H9 (cell line): ENCODE measurements at regions not wholly inside any gene's neighbourhood (a gene's known extent, or its start where the extent isn't known, plus 50 kb on each side); places are given as distances from the start of the nearest gene placed in this dataset.

ENCODE experiments used
- DNase-seq: peaks from one replicate; pipeline ENCODE4 v3.0.0-alpha.2; 2017
- H2AFZ ChIP-seq: one replicate; pipeline ENCODE4 v1.6.1; 2013; ENCODE audit warnings: mild to moderate bottlenecking, low read length, control low read depth, moderate library complexity
- H2AK5ac ChIP-seq: 2 replicates; pipeline ENCODE4 v1.6.1; 2013; ENCODE audit warnings: low read length, control low read depth, mixed read lengths; ENCODE audit not compliant: insufficient read length
- H2BK120ac ChIP-seq: one replicate; pipeline ENCODE4 v1.6.1; 2013; ENCODE audit warnings: low read depth, mild to moderate bottlenecking, low read length, control low read depth, inconsistent platforms; ENCODE audit not compliant: poor library complexity, severe bottlenecking
- H2BK12ac ChIP-seq: 2 replicates; pipeline ENCODE4 v1.6.1; 2013; ENCODE audit warnings: low read length, control low read depth, mixed read lengths, low read depth; ENCODE audit not compliant: insufficient read length
- H2BK15ac ChIP-seq: 2 replicates; pipeline ENCODE4 v1.6.1; 2013; ENCODE audit warnings: low read depth, low read length, control low read depth
- H2BK20ac ChIP-seq: one replicate; pipeline ENCODE4 v1.6.1; 2013; ENCODE audit warnings: low read depth, mild to moderate bottlenecking, low read length, control low read depth, inconsistent platforms; ENCODE audit not compliant: poor library complexity, severe bottlenecking
- H2BK5ac ChIP-seq: 2 replicates; pipeline ENCODE4 v1.6.1; 2013; ENCODE audit warnings: low read length, control low read depth, mixed read lengths; ENCODE audit not compliant: insufficient read length
- H3K14ac ChIP-seq: 2 replicates; pipeline ENCODE4 v1.6.1; 2013; ENCODE audit warnings: low read length, control low read depth; ENCODE audit not compliant: insufficient read depth
- H3K18ac ChIP-seq: 2 replicates; pipeline ENCODE4 v1.6.1; 2013; ENCODE audit warnings: low read depth, mild to moderate bottlenecking, mixed read lengths, low read length, control low read depth; ENCODE audit not compliant: insufficient read length
- H3K23ac ChIP-seq: 2 replicates; pipeline ENCODE4 v1.6.1; 2013; ENCODE audit warnings: low read length, control low read depth, mixed read lengths, low read depth; ENCODE audit not compliant: insufficient read length
- H3K23me2 ChIP-seq: 2 replicates; pipeline ENCODE4 v1.6.1; 2013; ENCODE audit warnings: low read depth, mild to moderate bottlenecking, mixed read lengths, low read length, control low read depth; ENCODE audit not compliant: insufficient read length, poor library complexity, severe bottlenecking
- H3K27ac ChIP-seq: 2 replicates; pipeline ENCODE4 v1.5.1; 2013; ENCODE audit warnings: low read length, control low read depth, mixed read lengths, low read depth; ENCODE audit not compliant: insufficient read length
- H3K27me3 ChIP-seq: 2 replicates; pipeline ENCODE4 v1.6.1; 2013; ENCODE audit warnings: low read length, control low read depth, inconsistent platforms; ENCODE audit not compliant: insufficient read depth
- H3K4ac ChIP-seq: 2 replicates; pipeline ENCODE4 v1.6.1; 2013; ENCODE audit warnings: low read depth, mild to moderate bottlenecking, control low read depth, inconsistent platforms, low read length, moderate library complexity
- H3K4me1 ChIP-seq: 2 replicates; pipeline ENCODE4 v1.6.1; 2013; ENCODE audit warnings: low read length, control low read depth, inconsistent platforms; ENCODE audit not compliant: insufficient read depth
- H3K4me2 ChIP-seq: 2 replicates; pipeline ENCODE4 v1.6.1; 2013; ENCODE audit warnings: low read length, control low read depth, mixed read lengths; ENCODE audit not compliant: insufficient read length, insufficient read depth
- H3K56ac ChIP-seq: 2 replicates; pipeline ENCODE4 v1.6.1; 2013; ENCODE audit warnings: low read depth, mild to moderate bottlenecking, mixed read lengths, low read length, control low read depth; ENCODE audit not compliant: insufficient read length
- H3K79me1 ChIP-seq: 2 replicates; pipeline ENCODE4 v1.6.1; 2013; ENCODE audit warnings: low read depth, mild to moderate bottlenecking, moderate library complexity, low read length, control low read depth, inconsistent platforms; ENCODE audit not compliant: insufficient read depth, poor library complexity, severe bottlenecking
- H3K79me2 ChIP-seq: 2 replicates; pipeline ENCODE4 v1.6.1; 2013; ENCODE audit warnings: low read length, control low read depth, inconsistent platforms; ENCODE audit not compliant: insufficient read depth
- H3K9ac ChIP-seq: 2 replicates; pipeline ENCODE4 v1.6.1; 2013; ENCODE audit warnings: low read length, control low read depth, mixed read lengths; ENCODE audit not compliant: insufficient read length; ENCODE audit errors: extremely low read depth
- H3K9me3 ChIP-seq: one replicate; pipeline ENCODE4 v1.6.1; 2013; ENCODE audit warnings: low read depth, low read length, inconsistent platforms; ENCODE audit not compliant: control insufficient read depth
- H3T11ph ChIP-seq: one replicate; pipeline ENCODE4 v1.6.1; 2013; ENCODE audit warnings: mild to moderate bottlenecking, low read length, control low read depth, inconsistent platforms
- H4K20me1 ChIP-seq: one replicate; pipeline ENCODE4 v1.6.1; 2013; ENCODE audit not compliant: control insufficient read depth, insufficient read length, insufficient read depth
- H4K5ac ChIP-seq: 2 replicates; pipeline ENCODE4 v1.6.1; 2013; ENCODE audit warnings: low read depth, mild to moderate bottlenecking, mixed read lengths, low read length, control low read depth; ENCODE audit not compliant: insufficient read length
- H4K8ac ChIP-seq: replicated peaks from 2 replicates; pipeline ENCODE4 v1.6.1; 2013; ENCODE audit warnings: low read length, control low read depth, mixed read lengths, low read depth; ENCODE audit not compliant: insufficient read length
- H4K91ac ChIP-seq: 2 replicates; pipeline ENCODE4 v1.6.1; 2013; ENCODE audit warnings: low read depth, mild to moderate bottlenecking, moderate library complexity, mixed read lengths, low read length, control low read depth; ENCODE audit not compliant: insufficient read length
- H3K27ac Mint-ChIP-seq, 3 experiments: 2 replicates in 2 of 3; 3 replicates in 1 of 3; pipeline ENCODE4 v1.8.0; 2020 to 2021; ENCODE audit warnings: mixed read lengths in 3 of 3, mild to moderate bottlenecking in 1 of 3, moderate library complexity in 1 of 3
- H3K27me3 Mint-ChIP-seq: 2 replicates; pipeline ENCODE4 v1.8.0; 2021; ENCODE audit warnings: low read depth, mild to moderate bottlenecking, moderate library complexity, mixed read lengths
- H3K36me3 Mint-ChIP-seq, 3 experiments: 2 replicates in 2 of 3; 3 replicates in 1 of 3; pipeline ENCODE4 v1.8.0; 2020 to 2021; ENCODE audit warnings: low read depth in 3 of 3, mixed read lengths in 3 of 3; ENCODE audit not compliant: insufficient read depth in 1 of 3
- H3K4me1 Mint-ChIP-seq, 2 experiments: 2 replicates each; pipeline ENCODE4 v1.8.0; 2020; ENCODE audit warnings: mixed read lengths in 2 of 2
- H3K4me3 Mint-ChIP-seq, 2 experiments: 2 replicates in 1 of 2; 3 replicates in 1 of 2; pipeline ENCODE4 v1.8.0; 2020 to 2021; ENCODE audit warnings: mild to moderate bottlenecking in 2 of 2, mixed read lengths in 2 of 2, moderate library complexity in 1 of 2
- H3K9me3 Mint-ChIP-seq, 2 experiments: 2 replicates in 1 of 2; 3 replicates in 1 of 2; pipeline ENCODE4 v1.8.0; 2020; ENCODE audit warnings: mild to moderate bottlenecking in 2 of 2, mixed read lengths in 2 of 2, moderate library complexity in 1 of 2
- TF ChIP-seq, protein P1 (sequence below): fragments of 200-600 bp; sonication (generic); conservative IDR thresholded peaks from 3 replicates; pipeline ENCODE4 v1.8.0; 2021; ENCODE audit warnings: antibody characterized with exemption, mild to moderate bottlenecking

DNA sequence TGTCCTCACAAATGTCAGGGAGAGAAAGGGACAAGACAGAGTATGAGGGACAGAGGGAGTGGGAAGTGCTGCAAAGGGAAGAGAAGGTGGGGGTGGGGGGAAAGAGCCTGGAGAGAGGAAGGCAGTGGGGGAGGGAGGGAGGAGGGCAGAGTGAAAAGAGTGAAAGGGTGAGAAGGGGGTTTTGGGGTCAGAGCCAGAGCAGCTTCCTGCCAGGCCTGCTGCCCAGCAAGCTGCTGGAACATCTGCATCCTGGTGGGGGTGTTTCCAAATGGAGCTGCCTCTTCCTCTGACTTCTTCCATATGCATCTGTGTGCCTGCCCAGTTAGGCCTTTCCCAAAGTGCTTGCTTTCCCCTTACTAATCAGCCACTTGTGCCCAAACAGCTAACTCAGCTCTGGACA is 94.3 kb upstream of the CELF4 start:
- peaks cover 3% of the 10 kb centered on the region for H4K20me1 ChIP-seq
- TF ChIP-seq, protein P1, sequence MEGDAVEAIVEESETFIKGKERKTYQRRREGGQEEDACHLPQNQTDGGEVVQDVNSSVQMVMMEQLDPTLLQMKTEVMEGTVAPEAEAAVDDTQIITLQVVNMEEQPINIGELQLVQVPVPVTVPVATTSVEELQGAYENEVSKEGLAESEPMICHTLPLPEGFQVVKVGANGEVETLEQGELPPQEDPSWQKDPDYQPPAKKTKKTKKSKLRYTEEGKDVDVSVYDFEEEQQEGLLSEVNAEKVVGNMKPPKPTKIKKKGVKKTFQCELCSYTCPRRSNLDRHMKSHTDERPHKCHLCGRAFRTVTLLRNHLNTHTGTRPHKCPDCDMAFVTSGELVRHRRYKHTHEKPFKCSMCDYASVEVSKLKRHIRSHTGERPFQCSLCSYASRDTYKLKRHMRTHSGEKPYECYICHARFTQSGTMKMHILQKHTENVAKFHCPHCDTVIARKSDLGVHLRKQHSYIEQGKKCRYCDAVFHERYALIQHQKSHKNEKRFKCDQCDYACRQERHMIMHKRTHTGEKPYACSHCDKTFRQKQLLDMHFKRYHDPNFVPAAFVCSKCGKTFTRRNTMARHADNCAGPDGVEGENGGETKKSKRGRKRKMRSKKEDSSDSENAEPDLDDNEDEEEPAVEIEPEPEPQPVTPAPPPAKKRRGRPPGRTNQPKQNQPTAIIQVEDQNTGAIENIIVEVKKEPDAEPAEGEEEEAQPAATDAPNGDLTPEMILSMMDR = no peak
- no peak overlapping the region for H4K91ac ChIP-seq
- Mint-ChIP-seq H3K9me3 (no peaks in the 10 kb centered on the region; a peak in 1 of 5 replicates), H3K4me1 (peaks cover 8 to 12% of the 10 kb centered on the region in 2 experiments), H3K27me3 (peaks cover 4% of the 10 kb centered on the region), H3K27ac (no peak overlapping the region; a peak in 1 of 7 replicates), H3K4me3 (no peak overlapping the region), H3K36me3 (no peaks in the 10 kb centered on the region; a peak in 1 of 7 replicates)
- H3K4ac ChIP-seq = no peak overlapping the region
- no peaks in the 10 kb centered on the region for H3K23me2 ChIP-seq
- H3K27ac ChIP-seq = no peak overlapping the region
- no peak overlapping the region for H2AK5ac ChIP-seq
- H3T11ph ChIP-seq = no peak overlapping the region
- H3K56ac ChIP-seq = no peak overlapping the region
- H4K8ac ChIP-seq = no peak overlapping the region
- H3K79me2 ChIP-seq = no peaks in the 10 kb centered on the region
- H2BK12ac ChIP-seq = no peak overlapping the region
- DNase-seq = no peak
- H3K27me3 ChIP-seq = no peaks in the 10 kb centered on the region
- no peak overlapping the region for H3K4me2 ChIP-seq
- H2BK5ac ChIP-seq = no peak overlapping the region
- H4K5ac ChIP-seq = no peak overlapping the region
- no peak overlapping the region; the same call in 1 of the 2 replicates for H3K14ac ChIP-seq
- H2BK120ac ChIP-seq = no peak overlapping the region
- no peak overlapping the region for H2AFZ ChIP-seq
- H3K9me3 ChIP-seq = no peaks in the 10 kb centered on the region
- H3K23ac ChIP-seq = no peak overlapping the region
- peaks cover 2% of the 10 kb centered on the region; the same call in 1 of the 2 replicates for H3K4me1 ChIP-seq
- no peak overlapping the region for H3K18ac ChIP-seq
- no peak overlapping the region for H3K9ac ChIP-seq
- H3K79me1 ChIP-seq = no peaks in the 10 kb centered on the region
- no peak overlapping the region for H2BK20ac ChIP-seq
- H2BK15ac ChIP-seq = no peak overlapping the region
